Naive thymus-derived CD8-positive, alpha-beta T cell (primary cell): ENCODE measurements at regions not wholly inside any gene's neighbourhood (a gene's known extent, or its start where the extent isn't known, plus 50 kb on each side); places are given as distances from the start of the nearest gene placed in this dataset.

Experiments
- ATAC-seq, 2 donors: fragments of 150-1000 bp; cut with Tn5 transposase in 1 of 2; sonication (Bioruptor Pico), chemical (Tn5 transposase) in 1 of 2; 1 replicate in 1 of 2; 2 replicates in 1 of 2; pipeline ENCODE4 v1.10.0; 2021; ENCODE audit warnings: mild to moderate bottlenecking in 2 of 2, moderate library complexity in 2 of 2
- POLR2A ChIA-PET: fragments of 350-600 bp; sonication (Branson Sonifier 250); formaldehyde crosslinking; loops from one replicate; lab custom pipeline; 2021; ENCODE audit warnings: antibody characterized with exemption; lab: Charles Lee
- DNase-seq, 10 donors: peaks; one replicate each; pipeline versions ENCODE4 v3.0.0 to v3.0.0-alpha.2; 2020 to 2022
- H3K27ac Mint-ChIP-seq, 10 donors: one replicate each; pipeline ENCODE4 v1.8.0; 2020 to 2022; ENCODE audit warnings: mild to moderate bottlenecking in 10 of 10, mixed read lengths in 10 of 10, moderate library complexity in 4 of 10, inconsistent platforms in 1 of 10
- H3K27me3 Mint-ChIP-seq, 5 donors: one replicate each; pipeline ENCODE4 v1.8.0; 2021 to 2022; ENCODE audit warnings: mixed read lengths in 5 of 5
- H3K36me3 Mint-ChIP-seq, 3 donors: one replicate each; pipeline ENCODE4 v1.8.0; 2020 to 2022; ENCODE audit warnings: mixed read lengths in 3 of 3, mild to moderate bottlenecking in 2 of 3, inconsistent platforms in 1 of 3
- H3K4me1 Mint-ChIP-seq, 4 donors: one replicate each; pipeline ENCODE4 v1.8.0; 2021 to 2022; ENCODE audit warnings: mixed read lengths in 4 of 4
- H3K4me3 Mint-ChIP-seq, 10 donors: one replicate each; pipeline ENCODE4 v1.8.0; 2020 to 2022; ENCODE audit warnings: mild to moderate bottlenecking in 10 of 10, mixed read lengths in 10 of 10, moderate library complexity in 6 of 10, inconsistent platforms in 1 of 10
- H3K9me3 Mint-ChIP-seq, 9 donors: one replicate each; pipeline ENCODE4 v1.8.0; 2020 to 2022; ENCODE audit warnings: mixed read lengths in 9 of 9, mild to moderate bottlenecking in 3 of 9, inconsistent platforms in 1 of 9, moderate library complexity in 1 of 9

GRCh38 chr4:11488657-11489452, 60.2 kb upstream of the HS3ST1 start:
- ATAC-seq = no peak
- Mint-ChIP-seq H3K4me1 (peaks cover 0 to 27% (median 11%) of the 10 kb centered on the region in 4 donors), H3K4me3 (no peak overlapping the region), H3K36me3 (peaks cover 0 to 5% (median 3%) of the 10 kb centered on the region in 3 donors), H3K9me3 (peaks cover 0 to 8% (median 0%) of the 10 kb centered on the region in 9 donors), H3K27ac (peak overlapping the region in 2 of 10 donors; percentile 20 to 69), H3K27me3 (no peaks in the 10 kb centered on the region)
- POLR2A ChIA-PET = no interaction called here
- DNase-seq = no peak

DNA sequence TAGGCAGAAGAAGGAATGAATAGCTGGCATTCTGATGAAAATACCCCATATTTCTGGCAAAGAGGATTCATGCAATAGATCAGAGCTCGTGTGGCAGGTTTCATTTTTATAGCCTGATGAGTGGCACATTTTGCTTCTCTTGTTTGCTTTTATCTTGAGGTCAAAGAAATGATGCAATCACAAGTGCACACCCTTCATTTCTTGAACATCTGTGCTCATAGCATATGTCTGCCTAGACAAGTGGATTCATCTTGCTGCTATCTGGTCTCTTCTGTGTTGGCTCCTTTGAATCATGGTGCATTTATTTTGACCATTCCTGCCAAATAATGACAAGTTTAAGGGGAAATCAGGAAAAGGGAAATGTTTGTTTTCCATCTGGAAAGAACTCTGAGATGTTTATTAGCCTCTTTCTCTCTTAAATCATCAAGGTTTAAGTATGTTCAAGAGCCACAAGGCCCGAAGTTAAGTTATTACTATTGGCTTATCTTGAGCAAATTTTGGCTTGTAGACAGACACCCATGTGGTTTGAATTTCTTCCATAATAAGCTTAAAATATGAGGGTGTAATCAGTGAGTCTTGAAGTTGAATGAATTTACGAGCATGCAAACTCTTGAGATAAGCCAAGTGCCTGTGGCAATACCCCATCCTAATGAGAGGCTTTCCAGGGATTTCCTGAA, 59.3 kb upstream of the HS3ST1 start:
- DNase-seq (no peak), ATAC-seq (no peak)
- Mint-ChIP-seq H3K27me3 (no peaks in the 10 kb centered on the region), H3K9me3 (peaks cover 0 to 8% (median 0%) of the 10 kb centered on the region in 9 donors), H3K4me1 (peaks cover 0 to 27% (median 11%) of the 10 kb centered on the region in 4 donors), H3K27ac (peak overlapping the region in 4 of 10 donors; percentile 3 to 77 (median 25)), H3K36me3 (peaks cover 0 to 5% (median 3%) of the 10 kb centered on the region in 3 donors), H3K4me3 (no peak overlapping the region)
- POLR2A ChIA-PET = interaction anchor here (0.6 kb wide), 1 partner anchor 43 kb away, joined by 4 read pairs; no protein-coding TSS in a partner anchor

GRCh38 chr4:11487139-11487538, 58.4 kb upstream of the HS3ST1 start:
- peak in 1 of 2 donors; percentile 30 for ATAC-seq
- Mint-ChIP-seq H3K36me3 (no peaks in the 10 kb centered on the region), H3K4me3 (no peak overlapping the region), H3K27ac (peak overlapping the region in 5 of 10 donors; percentile 1 to 70 (median 50)), H3K9me3 (peaks cover 0 to 2% (median 0%) of the 10 kb centered on the region in 9 donors), H3K27me3 (no peaks in the 10 kb centered on the region), H3K4me1 (peaks cover 0 to 29% (median 11%) of the 10 kb centered on the region in 4 donors)
- peak in 3 of 10 donors; percentile 12 to 20 (median 18) for DNase-seq
- POLR2A ChIA-PET = interaction anchor here (0.6 kb wide), 1 partner anchor 42 kb away, joined by 4 read pairs; no protein-coding TSS in a partner anchor

DNA sequence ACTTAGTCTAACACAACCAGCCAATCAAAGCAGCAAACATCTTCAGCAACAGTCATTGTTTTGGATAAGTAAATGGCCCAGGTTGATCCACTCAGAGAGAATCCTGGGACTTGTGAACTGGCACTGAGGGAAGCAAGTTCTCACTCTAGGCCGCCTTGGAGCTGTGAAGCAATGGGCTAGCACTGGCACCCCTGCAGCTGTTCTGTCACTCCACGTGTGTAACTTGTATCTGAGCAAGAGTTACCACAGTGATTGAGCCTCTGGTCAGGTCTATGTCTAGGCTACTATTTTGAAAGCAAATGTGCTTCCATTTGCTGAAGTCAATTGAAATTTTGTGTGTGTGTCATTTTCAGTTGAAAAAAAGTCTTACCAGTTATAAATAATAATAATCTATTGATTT, 57.2 kb upstream of the HS3ST1 start:
- Mint-ChIP-seq H3K4me1 (peaks cover 0 to 29% (median 11%) of the 10 kb centered on the region in 4 donors), H3K36me3 (no peaks in the 10 kb centered on the region), H3K27me3 (no peaks in the 10 kb centered on the region), H3K27ac (no peak overlapping the region), H3K4me3 (no peak overlapping the region), H3K9me3 (peaks cover 0 to 2% (median 0%) of the 10 kb centered on the region in 9 donors)
- no peak for ATAC-seq
- no peak for DNase-seq
- POLR2A ChIA-PET = no interaction called here

- Mint-ChIP-seq H3K27ac (no peak overlapping the region), H3K4me1 (peaks cover 0 to 23% (median 11%) of the 10 kb centered on the region in 4 donors), H3K4me3 (no peak overlapping the region), H3K27me3 (no peaks in the 10 kb centered on the region), H3K9me3 (peaks cover 0 to 2% (median 0%) of the 10 kb centered on the region in 9 donors), H3K36me3 (no peaks in the 10 kb centered on the region)
- POLR2A ChIA-PET = no interaction called here
- DNase-seq (no peak), ATAC-seq (no peak)
Observed at GRCh38 chr4:11484531-11484930, 55.8 kb upstream of the HS3ST1 start.

DNA sequence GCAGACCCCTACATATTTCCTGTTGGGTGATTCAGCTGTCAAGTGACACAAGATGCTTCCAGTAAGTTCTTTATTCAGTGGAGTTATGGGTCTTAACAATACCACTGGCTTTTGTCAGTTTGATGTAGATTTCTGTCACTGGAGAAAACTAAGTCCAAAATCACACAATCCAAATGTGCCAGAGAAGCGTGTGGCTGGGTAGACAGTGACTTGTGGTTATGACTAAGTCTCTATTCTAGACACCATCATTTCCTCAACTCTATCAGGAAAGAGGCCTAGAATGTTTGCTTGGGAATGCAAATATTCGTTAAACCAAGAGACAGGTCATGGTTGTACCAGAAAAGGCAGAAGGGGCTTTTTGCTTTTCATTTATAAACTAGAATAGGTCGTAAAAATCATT, 54.4 kb upstream of the HS3ST1 start:
- DNase-seq (no peak), ATAC-seq (no peak)
- POLR2A ChIA-PET = interaction anchor here (1.4 kb wide), 1 partner anchor 11 kb away, joined by 3 read pairs; no protein-coding TSS in a partner anchor
- Mint-ChIP-seq H3K36me3 (peaks cover 0 to 3% (median 0%) of the 10 kb centered on the region in 3 donors), H3K4me1 (peaks cover 0 to 13% (median 7%) of the 10 kb centered on the region in 4 donors), H3K9me3 (peaks cover 0 to 4% (median 0%) of the 10 kb centered on the region in 9 donors), H3K27ac (no peak overlapping the region), H3K27me3 (no peaks in the 10 kb centered on the region), H3K4me3 (no peak overlapping the region)

DNA sequence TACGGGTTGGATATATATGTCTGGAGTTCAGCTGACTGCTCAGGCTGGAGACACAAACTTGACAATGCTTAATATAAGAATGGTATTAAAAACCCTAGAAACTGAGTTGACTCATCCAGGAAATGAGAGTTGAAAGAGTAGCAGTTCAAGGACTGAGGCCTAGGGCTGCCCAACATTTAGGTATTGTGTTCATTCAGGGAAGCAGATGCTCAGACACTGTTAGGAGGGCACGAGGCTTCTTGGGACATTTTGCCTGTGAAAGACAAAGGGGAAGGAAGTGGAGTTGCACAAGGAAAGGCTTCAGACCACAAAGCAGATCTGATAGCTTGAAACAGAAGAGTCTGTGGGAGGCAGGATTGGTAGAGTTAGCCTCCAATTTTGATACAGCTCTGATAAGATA, 52.0 kb upstream of the HS3ST1 start:
- H3K4me1 Mint-ChIP-seq = peaks cover 0 to 2% (median 0%) of the 10 kb centered on the region in 4 donors
- peak; percentile 65 to 74 for ATAC-seq
- peaks cover 0 to 8% (median 0%) of the 10 kb centered on the region in 9 donors for H3K9me3 Mint-ChIP-seq
- no peaks in the 10 kb centered on the region for H3K27me3 Mint-ChIP-seq
- peaks cover 0 to 3% (median 0%) of the 10 kb centered on the region in 3 donors for H3K36me3 Mint-ChIP-seq
- no peak overlapping the region for H3K4me3 Mint-ChIP-seq
- peak in 3 of 10 donors; percentile 10 to 21 (median 13) for DNase-seq
- H3K27ac Mint-ChIP-seq = no peak overlapping the region
- POLR2A ChIA-PET = interaction anchor here (1.2 kb wide), 1 partner anchor 10 kb away, joined by 4 read pairs; no protein-coding TSS in a partner anchor
